ENCODE measurements at regions not wholly inside any gene's neighbourhood (a gene's known extent, or its start where the extent isn't known, plus 50 kb on each side); places are given as distances from the start of the nearest gene placed in this dataset.

- TF ChIP-seq POLR2AphosphoS5 (IDR thresholded peaks at IDR 0.05; ENCODE audit: insufficient read depth in 1 of 2, low read depth in 1 of 2) (no peak), CTCF (IDR thresholded peaks at IDR 0.05) (no peak), POLR2A (IDR thresholded peaks at IDR 0.05) (no peak)
These were observed 372.3 kb upstream of the SALL1 start for GRCh38 chr16:51523400-51523799.

Data from vagina (tissue), 2 donors.